Spleen (tissue), 7 donors: ENCODE measurements at regions not wholly inside any gene's neighbourhood (a gene's known extent, or its start where the extent isn't known, plus 50 kb on each side); places are given as distances from the start of the nearest gene placed in this dataset.

Experiments used
- POLR2AphosphoS5 ChIP-seq, 3 donors: sonication (generic); formaldehyde crosslinking; IDR thresholded peaks; one replicate each; pipeline ENCODE4 v1.5.1; 2017; ENCODE audit warnings: antibody characterized with exemption in 3 of 3
- TF ChIP-seq, protein P1 (sequence below), 11 experiments: fragments of 200-600 bp in 7 of 11; fragments of 450-650 bp in 4 of 11; sonication (generic) in 4 of 11; IDR thresholded peaks in 8 of 11; conservative IDR thresholded peaks in 3 of 11; 1 replicate in 7 of 11; 2 replicates in 4 of 11; pipeline versions ENCODE4 v1.4.0 to v1.8.0; 2016 to 2021; ENCODE audit warnings: antibody characterized with exemption in 11 of 11, inconsistent platforms in 4 of 11, mild to moderate bottlenecking in 1 of 11
- donor health status: DM: no; HTN: no; CAD: no; lungs with moderate emphysema.
- donor health status: DM: no; HTN: no; CAD: no.
- donor health status: DM: no; HTN: no; CAD: no.

DNA sequence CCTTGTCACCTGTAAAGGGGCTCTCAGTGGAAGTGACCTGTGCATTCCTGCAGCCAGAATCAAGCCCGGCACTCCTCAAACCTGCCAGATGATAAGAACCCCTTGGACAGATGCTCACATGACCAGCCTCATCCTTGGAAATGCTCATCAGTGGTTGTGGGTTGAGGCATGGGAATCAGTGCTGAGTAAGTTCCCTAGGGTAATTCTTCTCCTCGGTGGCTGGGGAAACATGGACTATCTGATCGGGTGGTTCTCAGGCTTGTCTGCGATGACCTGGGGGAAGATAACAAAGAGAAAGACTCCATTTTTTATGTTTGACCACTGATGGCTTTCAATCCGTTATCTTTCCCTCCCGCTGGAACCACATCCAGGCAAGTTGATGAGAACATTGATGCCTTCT lies 84.0 kb downstream of the SPP2 start:
- TF ChIP-seq, protein P1, sequence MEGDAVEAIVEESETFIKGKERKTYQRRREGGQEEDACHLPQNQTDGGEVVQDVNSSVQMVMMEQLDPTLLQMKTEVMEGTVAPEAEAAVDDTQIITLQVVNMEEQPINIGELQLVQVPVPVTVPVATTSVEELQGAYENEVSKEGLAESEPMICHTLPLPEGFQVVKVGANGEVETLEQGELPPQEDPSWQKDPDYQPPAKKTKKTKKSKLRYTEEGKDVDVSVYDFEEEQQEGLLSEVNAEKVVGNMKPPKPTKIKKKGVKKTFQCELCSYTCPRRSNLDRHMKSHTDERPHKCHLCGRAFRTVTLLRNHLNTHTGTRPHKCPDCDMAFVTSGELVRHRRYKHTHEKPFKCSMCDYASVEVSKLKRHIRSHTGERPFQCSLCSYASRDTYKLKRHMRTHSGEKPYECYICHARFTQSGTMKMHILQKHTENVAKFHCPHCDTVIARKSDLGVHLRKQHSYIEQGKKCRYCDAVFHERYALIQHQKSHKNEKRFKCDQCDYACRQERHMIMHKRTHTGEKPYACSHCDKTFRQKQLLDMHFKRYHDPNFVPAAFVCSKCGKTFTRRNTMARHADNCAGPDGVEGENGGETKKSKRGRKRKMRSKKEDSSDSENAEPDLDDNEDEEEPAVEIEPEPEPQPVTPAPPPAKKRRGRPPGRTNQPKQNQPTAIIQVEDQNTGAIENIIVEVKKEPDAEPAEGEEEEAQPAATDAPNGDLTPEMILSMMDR (IDR thresholded peaks at IDR 0.05 in 8 of 11, conservative IDR thresholded peaks at IDR 0.05 in 3 of 11): no peak
- no peak for TF ChIP-seq POLR2AphosphoS5 (IDR thresholded peaks at IDR 0.05)
